GM06990 (cell line): ENCODE measurements at regions not wholly inside any gene's neighbourhood (a gene's known extent, or its start where the extent isn't known, plus 50 kb on each side); places are given as distances from the start of the nearest gene placed in this dataset.

ENCODE experiments used
- DNase-seq: peaks from one replicate; pipeline ENCODE4 v3.0.0-alpha.2; 2011; ENCODE audit not compliant: insufficient read length; ENCODE audit errors: extremely low read depth
- H3K27me3 ChIP-seq: replicated peaks from 2 replicates; pipeline ENCODE4 v1.6.0; 2011; ENCODE audit warnings: low read length; ENCODE audit not compliant: control insufficient read depth, insufficient read depth
- H3K36me3 ChIP-seq: 2 replicates; pipeline ENCODE4 v1.5.1; 2011; ENCODE audit warnings: low read length; ENCODE audit not compliant: control insufficient read depth, insufficient read depth
- H3K4me3 ChIP-seq: replicated peaks from 2 replicates; pipeline ENCODE4 v1.5.1; 2011; ENCODE audit warnings: low read depth, mild to moderate bottlenecking, control low read depth, low read length
- TF ChIP-seq, protein P1 (sequence below): IDR thresholded peaks from 2 replicates; pipeline ENCODE4 v1.5.1; 2011; ENCODE audit warnings: low read length, control low read depth, mild to moderate bottlenecking, inconsistent platforms; ENCODE audit not compliant: insufficient read depth, poor library complexity, severe bottlenecking

DNA sequence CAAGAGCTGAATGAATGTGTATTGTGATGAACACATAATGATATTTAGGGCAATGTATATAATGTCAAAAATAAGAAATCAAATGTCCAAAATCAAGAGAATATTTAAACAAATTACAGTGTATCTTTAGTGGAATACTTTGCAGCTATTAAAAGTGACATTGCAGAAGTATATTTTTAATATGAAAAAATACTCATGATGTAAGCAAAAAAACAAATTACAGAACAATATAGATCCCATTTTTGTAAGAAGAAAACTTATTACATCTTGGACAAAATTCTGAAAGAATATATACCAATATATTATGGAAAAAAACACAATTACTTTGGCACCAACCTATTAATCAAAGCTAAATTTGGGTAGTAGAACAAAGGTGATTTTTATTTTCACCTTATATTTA is 308.2 kb upstream of the NEBL start:
- H3K27me3 ChIP-seq: no peaks in the 10 kb centered on the region; the same call in 1 of the 2 replicates
- TF ChIP-seq, protein P1, sequence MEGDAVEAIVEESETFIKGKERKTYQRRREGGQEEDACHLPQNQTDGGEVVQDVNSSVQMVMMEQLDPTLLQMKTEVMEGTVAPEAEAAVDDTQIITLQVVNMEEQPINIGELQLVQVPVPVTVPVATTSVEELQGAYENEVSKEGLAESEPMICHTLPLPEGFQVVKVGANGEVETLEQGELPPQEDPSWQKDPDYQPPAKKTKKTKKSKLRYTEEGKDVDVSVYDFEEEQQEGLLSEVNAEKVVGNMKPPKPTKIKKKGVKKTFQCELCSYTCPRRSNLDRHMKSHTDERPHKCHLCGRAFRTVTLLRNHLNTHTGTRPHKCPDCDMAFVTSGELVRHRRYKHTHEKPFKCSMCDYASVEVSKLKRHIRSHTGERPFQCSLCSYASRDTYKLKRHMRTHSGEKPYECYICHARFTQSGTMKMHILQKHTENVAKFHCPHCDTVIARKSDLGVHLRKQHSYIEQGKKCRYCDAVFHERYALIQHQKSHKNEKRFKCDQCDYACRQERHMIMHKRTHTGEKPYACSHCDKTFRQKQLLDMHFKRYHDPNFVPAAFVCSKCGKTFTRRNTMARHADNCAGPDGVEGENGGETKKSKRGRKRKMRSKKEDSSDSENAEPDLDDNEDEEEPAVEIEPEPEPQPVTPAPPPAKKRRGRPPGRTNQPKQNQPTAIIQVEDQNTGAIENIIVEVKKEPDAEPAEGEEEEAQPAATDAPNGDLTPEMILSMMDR: no peak
- DNase-seq: no peak
- no peaks in the 10 kb centered on the region for H3K36me3 ChIP-seq
- no peak overlapping the region for H3K4me3 ChIP-seq

DNA sequence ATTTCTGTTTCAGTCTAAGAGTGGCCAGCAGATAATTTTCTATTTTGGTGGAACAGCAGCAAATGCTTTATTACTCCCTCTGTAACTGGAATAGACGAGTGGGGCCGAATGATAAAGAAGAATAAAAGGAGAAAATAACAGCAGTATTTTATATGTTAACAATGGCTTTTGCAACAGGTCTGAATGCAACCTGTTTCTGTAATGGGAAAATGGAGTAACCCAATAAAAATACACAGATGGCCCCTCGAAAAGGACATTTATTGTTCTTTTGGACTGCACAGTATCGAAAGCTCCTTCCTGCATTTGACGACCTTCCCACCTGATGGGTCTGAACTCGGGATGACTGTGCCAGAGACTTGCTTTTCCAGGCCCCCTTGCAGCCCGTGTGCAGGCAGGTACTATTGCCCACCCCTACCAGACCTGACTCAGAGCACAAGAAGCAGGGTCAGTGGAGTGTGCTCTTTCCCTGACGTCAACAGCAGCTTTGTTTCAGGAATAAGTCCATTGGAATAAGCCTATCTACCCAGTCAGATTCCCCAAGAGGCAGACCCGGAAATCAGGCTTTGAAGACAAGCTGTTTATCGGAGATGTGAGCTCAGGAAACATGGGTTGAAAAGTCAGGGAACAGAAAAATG is 306.5 kb upstream of the NEBL start:
- no peaks in the 10 kb centered on the region; the same call in 1 of the 2 replicates for H3K27me3 ChIP-seq
- TF ChIP-seq, protein P1: no peak
- no peaks in the 10 kb centered on the region for H3K36me3 ChIP-seq
- no peak for DNase-seq
- no peak overlapping the region for H3K4me3 ChIP-seq

DNA sequence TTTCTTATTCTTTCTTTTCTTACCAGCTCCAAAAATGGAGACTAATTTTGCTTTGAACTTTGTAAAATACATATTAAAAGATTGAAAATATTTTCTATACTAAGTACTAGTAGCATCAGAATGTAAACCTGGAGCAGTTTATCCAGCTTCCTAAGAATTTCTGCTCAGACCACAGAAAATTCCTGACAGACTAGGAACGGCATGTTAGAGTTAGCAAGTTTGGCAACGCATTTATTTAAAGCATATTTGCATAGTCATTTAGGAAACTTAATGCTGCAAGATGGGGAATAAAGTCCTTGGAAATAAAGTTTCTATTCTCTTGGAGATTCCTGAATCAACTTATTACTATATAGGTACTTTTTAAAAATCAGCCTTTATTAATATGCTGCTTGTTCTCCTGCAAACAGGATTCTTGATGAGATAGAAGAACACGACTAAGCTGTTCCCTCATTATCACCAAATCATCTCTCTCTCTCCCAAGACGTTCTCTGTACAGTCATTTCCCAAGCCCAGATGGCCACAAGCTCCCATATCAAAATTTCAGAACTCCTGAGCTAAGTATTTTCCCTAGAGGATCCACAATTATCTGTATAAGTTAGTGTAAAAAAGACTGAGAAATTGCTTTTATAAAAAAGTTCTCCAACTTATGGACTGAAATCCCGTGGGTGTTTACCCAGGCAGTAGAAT is 305.8 kb upstream of the NEBL start:
- no peaks in the 10 kb centered on the region for H3K36me3 ChIP-seq
- H3K27me3 ChIP-seq: no peaks in the 10 kb centered on the region; the same call in 1 of the 2 replicates
- DNase-seq: no peak
- no peak overlapping the region for H3K4me3 ChIP-seq
- TF ChIP-seq, protein P1: no peak

DNA sequence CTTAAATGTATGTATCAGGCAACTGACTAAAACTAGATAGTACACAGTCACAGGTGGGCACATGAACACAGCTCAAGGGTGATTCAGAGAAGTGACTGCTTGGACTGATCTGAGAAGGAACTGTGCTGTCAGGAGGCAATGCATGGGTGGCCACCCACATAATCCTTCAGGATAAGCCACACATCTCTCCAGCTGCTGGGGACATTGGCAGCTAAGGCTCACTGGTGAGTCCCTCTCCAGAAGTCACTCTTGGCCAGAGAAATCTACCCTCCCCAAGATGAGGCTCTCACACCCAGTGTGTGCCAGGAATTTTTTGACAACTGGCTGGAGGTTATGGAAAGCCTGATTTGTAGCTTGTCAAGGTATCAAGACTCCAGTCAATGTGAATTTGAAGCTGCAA is 302.4 kb upstream of the NEBL start:
- H3K36me3 ChIP-seq: no peaks in the 10 kb centered on the region
- TF ChIP-seq, protein P1: no peak
- H3K27me3 ChIP-seq: no peaks in the 10 kb centered on the region; the same call in 1 of the 2 replicates
- no peak overlapping the region for H3K4me3 ChIP-seq
- no peak for DNase-seq

DNA sequence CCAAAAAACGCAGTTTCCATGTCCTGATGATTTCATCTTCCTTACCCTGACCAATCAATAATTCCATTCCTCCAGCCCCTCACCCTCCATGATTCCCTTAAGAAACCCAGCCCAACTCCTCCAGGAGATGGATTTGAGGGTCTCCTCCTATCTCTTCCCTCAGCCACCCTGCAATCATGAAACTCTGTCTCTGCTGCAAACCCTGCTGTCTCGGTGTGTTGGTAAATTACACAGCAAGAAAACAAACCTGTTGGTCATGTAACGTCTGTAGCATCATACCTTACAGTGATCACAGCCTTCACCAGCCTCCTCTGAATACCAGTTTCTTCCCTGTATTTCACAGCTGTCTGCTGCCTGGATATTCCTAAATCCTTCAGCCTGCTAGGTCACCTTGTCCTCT is 300.7 kb upstream of the NEBL start:
- no peak overlapping the region for H3K4me3 ChIP-seq

More for the DNA sequence above, 300.7 kb upstream of the NEBL start:
- Histone ChIP-seq H3K27me3 (no peaks in the 10 kb centered on the region), H3K36me3 (no peaks in the 10 kb centered on the region)
- TF ChIP-seq, protein P1: no peak
- no peak for DNase-seq
